DMS114 treated with DMSO at 0.1 percent for 48 hours (cell line): ENCODE measurements at regions not wholly inside any gene's neighbourhood (a gene's known extent, or its start where the extent isn't known, plus 50 kb on each side); places are given as distances from the start of the nearest gene placed in this dataset.

Source experiments
- DNase-seq: peaks from one replicate; lab custom pipeline; 2025; ENCODE audit not compliant: unreplicated experiment; lab: John Stamatoyannopoulos, UW

- no peak for DNase-seq
These were observed 151.0 kb upstream of the PAPPA start for GRCh38 chr9:116002624-116003023.

GRCh38 chr9:116003397-116003796, 150.2 kb upstream of the PAPPA start:
- no peak for DNase-seq

GRCh38 chr9:116005205-116005604, 148.4 kb upstream of the PAPPA start:
- no peak for DNase-seq

- no peak for DNase-seq
These were observed 145.8 kb upstream of the PAPPA start for GRCh38 chr9:116007824-116008223.

GRCh38 chr9:116008278-116008677, 145.3 kb upstream of the PAPPA start:
- DNase-seq, result no peak

- DNase-seq, result no peak
These were observed 144.2 kb upstream of the PAPPA start for GRCh38 chr9:116009420-116009819.

- DNase-seq, result no peak
These were observed 137.7 kb upstream of the PAPPA start for GRCh38 chr9:116015855-116016254.

GRCh38 chr9:116020146-116020545, 133.4 kb upstream of the PAPPA start:
- no peak for DNase-seq

GRCh38 chr9:116020801-116021200, 132.8 kb upstream of the PAPPA start:
- no peak for DNase-seq

GRCh38 chr9:116027096-116027495, 126.5 kb upstream of the PAPPA start:
- DNase-seq, result no peak

- no peak for DNase-seq
These were observed 126.1 kb upstream of the PAPPA start for GRCh38 chr9:116027511-116027910.

- DNase-seq, result no peak
These were observed 125.6 kb upstream of the PAPPA start for GRCh38 chr9:116027951-116028350.

GRCh38 chr9:116030517-116030916, 123.1 kb upstream of the PAPPA start:
- no peak for DNase-seq

- no peak for DNase-seq
These were observed 120.7 kb upstream of the PAPPA start for GRCh38 chr9:116032683-116033440.

GRCh38 chr9:116039312-116039711, 114.3 kb upstream of the PAPPA start:
- no peak for DNase-seq

- no peak for DNase-seq
These were observed 113.7 kb upstream of the PAPPA start for GRCh38 chr9:116039893-116040292.

GRCh38 chr9:116042321-116042720, 111.3 kb upstream of the PAPPA start:
- DNase-seq, result no peak

- DNase-seq, result no peak
These were observed 108.5 kb upstream of the PAPPA start for GRCh38 chr9:116045083-116045482.

GRCh38 chr9:116048081-116048480, 105.5 kb upstream of the PAPPA start:
- no peak for DNase-seq

GRCh38 chr9:116049456-116049855, 104.1 kb upstream of the PAPPA start:
- DNase-seq, result no peak

GRCh38 chr9:116051528-116051927, 102.1 kb upstream of the PAPPA start:
- no peak for DNase-seq

- no peak for DNase-seq
These were observed 98.1 kb upstream of the PAPPA start for GRCh38 chr9:116055536-116055935.

GRCh38 chr9:116057371-116057770, 96.2 kb upstream of the PAPPA start:
- DNase-seq, result no peak
